ENCODE measurements at regions not wholly inside any gene's neighbourhood (a gene's known extent, or its start where the extent isn't known, plus 50 kb on each side); places are given as distances from the start of the nearest gene placed in this dataset.

GRCh38 chr7:130789436-130789835, 55.4 kb upstream of the KLF14 start:
- TF ChIP-seq CTCF (IDR thresholded peaks at IDR 0.05; ENCODE audit: low read length) (no peak), EZH2 (optimal IDR thresholded peaks at IDR 0.05; ENCODE audit: low read depth, low read length) (no peak), EZH2phosphoT487 (IDR thresholded peaks at IDR 0.05; ENCODE audit: low read length) (no peak)
